SK-N-MC (cell line): ENCODE measurements at regions not wholly inside any gene's neighbourhood (a gene's known extent, or its start where the extent isn't known, plus 50 kb on each side); places are given as distances from the start of the nearest gene placed in this dataset.

Experiments
- EZH2 ChIP-seq: fragments of 200-600 bp; sonication (generic); IDR thresholded peaks from one replicate; pipeline ENCODE4 v1.6.1; 2017; ENCODE audit warnings: antibody characterized with exemption
- FOXP2 ChIP-seq: optimal IDR thresholded peaks from 2 replicates; pipeline ENCODE3; 2011; ENCODE audit warnings: mild to moderate bottlenecking, moderate library complexity; ENCODE audit not compliant: insufficient read depth; ENCODE audit errors: extremely low read length, control extremely low read depth
- POLR2AphosphoS5 ChIP-seq: IDR thresholded peaks from 2 replicates; pipeline ENCODE4 v1.6.1; 2012; ENCODE audit warnings: mild to moderate bottlenecking, low read depth, low read length, borderline replicate concordance

DNA sequence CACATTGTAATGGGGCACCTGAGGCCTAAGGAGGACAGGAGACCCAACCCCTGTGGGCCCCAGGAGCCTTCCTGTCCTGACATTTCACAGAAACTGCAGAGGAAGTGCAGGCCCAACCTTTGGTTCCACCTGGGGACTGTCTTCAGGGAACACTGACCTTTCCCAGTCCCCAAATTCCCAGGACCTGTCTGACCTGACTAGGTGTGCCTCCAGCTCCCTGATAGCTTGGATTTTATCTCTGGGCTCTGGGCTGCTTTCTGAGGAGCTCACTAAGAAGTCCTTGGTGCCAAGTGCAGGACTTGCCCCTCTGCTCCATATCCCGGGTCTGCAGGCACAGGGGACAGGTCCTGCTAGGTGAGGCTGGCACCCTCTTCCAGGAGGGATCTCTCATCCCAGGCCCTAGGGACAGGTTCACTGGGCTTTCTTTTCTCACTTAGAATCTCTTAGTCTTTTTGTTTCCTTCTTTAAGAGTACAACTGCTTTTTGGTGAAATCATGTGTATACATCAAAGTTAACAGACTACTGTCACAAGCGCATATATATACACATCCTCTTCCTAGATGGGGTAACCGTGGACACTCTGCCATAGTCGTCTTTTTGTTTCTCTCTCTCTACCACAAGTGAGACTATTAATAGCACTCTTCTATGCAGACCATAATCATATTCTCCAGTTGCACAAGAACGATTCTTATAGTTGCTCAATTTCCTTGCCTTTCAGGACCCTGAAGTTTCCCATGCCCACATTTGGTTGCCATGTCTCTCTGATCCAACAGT lies 72.0 kb upstream of the IGLL5 start:
- TF ChIP-seq EZH2 (no peak), FOXP2 (no peak), POLR2AphosphoS5 (no peak)
